ENCODE measurements at regions not wholly inside any gene's neighbourhood (a gene's known extent, or its start where the extent isn't known, plus 50 kb on each side); places are given as distances from the start of the nearest gene placed in this dataset.

GRCh38 chr11:28505232-28505631, 397.0 kb downstream of the METTL15 start:
- TF ChIP-seq POLR2A (IDR thresholded peaks at IDR 0.05; ENCODE audit: low read depth, low read length) = no peak
- TF ChIP-seq POLR2AphosphoS5 (IDR thresholded peaks at IDR 0.05; ENCODE audit: low read depth, low read length) = no peak
- no peak for TF ChIP-seq TAF1 (IDR thresholded peaks at IDR 0.05; ENCODE audit: borderline replicate concordance, low read depth, low read length)
